Activated T-cell treated with anti-CD3 and anti-CD28 coated beads, Interleukin-2, amount 50 U/mL, for 24 hours (primary cell): ENCODE measurements at regions not wholly inside any gene's neighbourhood (a gene's known extent, or its start where the extent isn't known, plus 50 kb on each side); places are given as distances from the start of the nearest gene placed in this dataset.
"Not testable (repeated sequence)": the region's sequence is repeated elsewhere in the genome, so short reads cannot be mapped to it uniquely, and the experiment has no call there.

ENCODE experiments used
- DNase-seq: peaks from one replicate; pipeline ENCODE4 v3.0.0-alpha.2; 2020
- H3K27ac Mint-ChIP-seq: 2 replicates; pipeline ENCODE4 v1.8.0; 2020; ENCODE audit warnings: mild to moderate bottlenecking, mixed read lengths
- H3K27me3 Mint-ChIP-seq: 2 replicates; pipeline ENCODE4 v1.8.0; 2020; ENCODE audit warnings: mixed read lengths
- H3K36me3 Mint-ChIP-seq: 2 replicates; pipeline ENCODE4 v1.8.0; 2020; ENCODE audit warnings: low read depth, mixed read lengths
- H3K4me1 Mint-ChIP-seq: 2 replicates; pipeline ENCODE4 v1.8.0; 2020; ENCODE audit warnings: low read depth, mixed read lengths
- H3K4me3 Mint-ChIP-seq: 2 replicates; pipeline ENCODE4 v1.8.0; 2020; ENCODE audit warnings: mild to moderate bottlenecking, moderate library complexity, mixed read lengths
- H3K9me3 Mint-ChIP-seq: 2 replicates; pipeline ENCODE4 v1.8.0; 2020; ENCODE audit warnings: mixed read lengths

DNA sequence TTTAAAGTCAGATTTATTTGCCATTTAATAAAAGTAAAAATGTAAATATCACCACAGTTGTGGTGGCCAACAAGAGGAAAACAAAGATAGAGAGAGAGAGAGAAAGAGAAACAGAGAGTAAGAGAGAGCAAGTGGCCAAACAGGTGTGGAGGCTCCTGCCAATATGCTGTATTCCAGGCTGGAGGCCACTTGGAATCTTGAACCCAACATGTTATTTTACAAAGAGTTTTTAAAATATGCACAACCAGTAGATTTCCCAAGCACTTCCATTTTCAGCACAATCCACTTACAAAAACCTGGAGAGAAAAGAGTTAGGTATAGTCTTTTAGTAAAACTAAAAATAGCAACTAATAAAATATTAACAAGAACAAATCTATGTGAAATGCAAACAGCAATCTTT is 1323.1 kb upstream of the CITED2 start:
- no peak overlapping the region for H3K27ac Mint-ChIP-seq

GRCh38 chr6:140684776-140685550 is 1310.5 kb upstream of the CITED2 start:
- no peak overlapping the region for H3K4me3 Mint-ChIP-seq

More for the DNA sequence above, 1323.1 kb upstream of the CITED2 start:
- Mint-ChIP-seq H3K9me3 (no peaks in the 10 kb centered on the region), H3K4me1 (no peaks in the 10 kb centered on the region), H3K27me3 (peaks cover 4% of the 10 kb centered on the region), H3K36me3 (no peaks in the 10 kb centered on the region), H3K4me3 (no peak overlapping the region)
- DNase-seq, result no peak

GRCh38 chr6:140677781-140678528 is 1303.5 kb upstream of the CITED2 start:
- H3K4me3 Mint-ChIP-seq, result no peak overlapping the region
- peaks cover 7% of the 10 kb centered on the region for H3K27me3 Mint-ChIP-seq
- no peak overlapping the region for H3K27ac Mint-ChIP-seq
- H3K4me1 Mint-ChIP-seq, result no peaks in the 10 kb centered on the region
- no peaks in the 10 kb centered on the region for H3K9me3 Mint-ChIP-seq
- DNase-seq, result no peak
- no peaks in the 10 kb centered on the region for H3K36me3 Mint-ChIP-seq

More at GRCh38 chr6:140684776-140685550, 1310.5 kb upstream of the CITED2 start:
- no peak overlapping the region for H3K27ac Mint-ChIP-seq
- no peaks in the 10 kb centered on the region for H3K36me3 Mint-ChIP-seq
- no peaks in the 10 kb centered on the region for H3K4me1 Mint-ChIP-seq
- H3K9me3 Mint-ChIP-seq, result no peaks in the 10 kb centered on the region
- H3K27me3 Mint-ChIP-seq, result no peaks in the 10 kb centered on the region
- no peak for DNase-seq

GRCh38 chr6:140671926-140672325 is 1297.5 kb upstream of the CITED2 start:
- DNase-seq, result no peak
- Mint-ChIP-seq H3K9me3 (no peaks in the 10 kb centered on the region), H3K36me3 (no peaks in the 10 kb centered on the region), H3K27ac (no peak overlapping the region), H3K4me3 (no peak overlapping the region), H3K27me3 (peaks cover 8% of the 10 kb centered on the region), H3K4me1 (peaks cover 5% of the 10 kb centered on the region)

DNA sequence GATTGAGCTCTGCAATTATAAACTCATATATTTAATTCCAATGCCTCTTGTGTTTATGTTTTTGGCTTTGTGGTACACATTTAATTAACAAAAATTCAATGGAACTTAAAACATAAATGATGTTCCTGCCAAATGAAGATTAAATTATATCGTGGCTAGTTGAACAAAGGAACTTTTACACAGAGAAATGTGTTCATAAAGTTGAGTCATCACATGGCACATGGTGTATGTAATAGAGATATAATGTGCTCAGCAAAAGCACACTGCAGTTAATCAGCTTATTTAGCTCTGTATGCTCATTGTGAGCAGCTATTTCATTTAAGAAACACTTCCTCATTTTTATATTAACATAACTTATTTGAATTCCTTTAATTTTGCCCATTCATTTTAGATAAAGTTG is 1295.6 kb upstream of the CITED2 start:
- no peak for DNase-seq
- Mint-ChIP-seq H3K4me1 (peaks cover 5% of the 10 kb centered on the region), H3K36me3 (no peaks in the 10 kb centered on the region), H3K4me3 (no peak overlapping the region), H3K27me3 (peaks cover 8% of the 10 kb centered on the region), H3K9me3 (no peaks in the 10 kb centered on the region), H3K27ac (no peak overlapping the region)

GRCh38 chr6:140669321-140669720 is 1294.9 kb upstream of the CITED2 start:
- H3K9me3 Mint-ChIP-seq, result no peaks in the 10 kb centered on the region
- H3K36me3 Mint-ChIP-seq, result no peaks in the 10 kb centered on the region
- no peak overlapping the region for H3K4me3 Mint-ChIP-seq
- H3K27me3 Mint-ChIP-seq, result peaks cover 8% of the 10 kb centered on the region
- peaks cover 5% of the 10 kb centered on the region for H3K4me1 Mint-ChIP-seq
- no peak overlapping the region for H3K27ac Mint-ChIP-seq
- DNase-seq, result no peak

GRCh38 chr6:140663772-140664171 is 1289.3 kb upstream of the CITED2 start:
- no peaks in the 10 kb centered on the region for H3K36me3 Mint-ChIP-seq
- H3K27me3 Mint-ChIP-seq, result no peaks in the 10 kb centered on the region
- H3K4me3 Mint-ChIP-seq, result no peak overlapping the region
- DNase-seq, result no peak
- H3K4me1 Mint-ChIP-seq, result no peaks in the 10 kb centered on the region
- no peak overlapping the region for H3K27ac Mint-ChIP-seq
- H3K9me3 Mint-ChIP-seq, result no peaks in the 10 kb centered on the region

DNA sequence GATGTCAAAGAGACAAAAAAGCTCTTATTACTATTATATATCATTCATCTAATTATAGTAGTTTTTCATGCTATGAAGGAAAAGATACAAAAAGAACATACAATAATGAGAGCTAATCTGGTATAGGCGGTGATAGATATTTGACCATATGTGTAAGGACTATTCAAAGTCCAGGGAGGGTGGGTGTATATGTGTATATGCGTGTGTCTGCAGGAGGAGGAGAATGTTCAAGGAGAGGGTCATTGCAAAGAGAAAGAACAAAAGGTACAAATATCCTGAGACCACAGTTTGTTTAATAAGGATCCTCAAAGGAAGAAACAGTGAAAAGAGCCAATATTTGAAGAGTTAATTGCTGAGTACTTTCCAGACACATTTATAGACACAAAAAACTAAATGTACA is 1288.6 kb upstream of the CITED2 start:
- H3K27me3 Mint-ChIP-seq, result no peaks in the 10 kb centered on the region
- H3K9me3 Mint-ChIP-seq, result no peaks in the 10 kb centered on the region
- no peak overlapping the region for H3K27ac Mint-ChIP-seq
- no peaks in the 10 kb centered on the region for H3K4me1 Mint-ChIP-seq
- H3K4me3 Mint-ChIP-seq, result no peak overlapping the region
- no peaks in the 10 kb centered on the region for H3K36me3 Mint-ChIP-seq
- DNase-seq, result no peak

GRCh38 chr6:140661691-140662090 is 1287.2 kb upstream of the CITED2 start:
- Mint-ChIP-seq H3K4me1 (no peaks in the 10 kb centered on the region), H3K4me3 (no peak overlapping the region), H3K36me3 (no peaks in the 10 kb centered on the region), H3K27me3 (no peaks in the 10 kb centered on the region), H3K9me3 (no peaks in the 10 kb centered on the region), H3K27ac (no peak overlapping the region)
- no peak for DNase-seq

- Mint-ChIP-seq H3K36me3 (no peaks in the 10 kb centered on the region), H3K27ac (no peak overlapping the region), H3K4me1 (no peaks in the 10 kb centered on the region), H3K4me3 (no peak overlapping the region), H3K9me3 (no peaks in the 10 kb centered on the region), H3K27me3 (no peaks in the 10 kb centered on the region)
- DNase-seq, result no peak
Observed at GRCh38 chr6:140660295-140660694, 1285.8 kb upstream of the CITED2 start.

DNA sequence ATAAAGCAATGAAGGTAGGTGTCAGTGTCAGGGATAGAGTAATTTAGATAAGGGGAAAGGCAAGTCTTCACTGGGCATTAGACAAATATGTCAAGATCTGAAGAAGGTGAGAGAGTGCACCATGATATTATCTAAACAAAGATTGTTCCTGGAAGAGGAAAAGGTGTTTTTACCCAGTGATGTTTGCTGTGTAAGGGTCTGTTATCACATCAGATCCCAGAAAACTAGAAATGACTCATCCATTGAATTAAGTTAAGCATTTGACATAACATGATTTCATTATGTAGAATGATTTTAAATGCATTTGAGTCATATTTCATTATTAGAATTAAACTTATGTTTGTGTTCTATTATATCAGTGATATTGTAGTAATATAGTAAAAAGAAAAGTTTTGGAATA is 1279.5 kb upstream of the CITED2 start:
- Mint-ChIP-seq H3K4me1 (no peaks in the 10 kb centered on the region), H3K36me3 (no peaks in the 10 kb centered on the region), H3K4me3 (no peak overlapping the region), H3K9me3 (no peaks in the 10 kb centered on the region), H3K27me3 (no peaks in the 10 kb centered on the region), H3K27ac (no peak overlapping the region)
- no peak for DNase-seq

DNA sequence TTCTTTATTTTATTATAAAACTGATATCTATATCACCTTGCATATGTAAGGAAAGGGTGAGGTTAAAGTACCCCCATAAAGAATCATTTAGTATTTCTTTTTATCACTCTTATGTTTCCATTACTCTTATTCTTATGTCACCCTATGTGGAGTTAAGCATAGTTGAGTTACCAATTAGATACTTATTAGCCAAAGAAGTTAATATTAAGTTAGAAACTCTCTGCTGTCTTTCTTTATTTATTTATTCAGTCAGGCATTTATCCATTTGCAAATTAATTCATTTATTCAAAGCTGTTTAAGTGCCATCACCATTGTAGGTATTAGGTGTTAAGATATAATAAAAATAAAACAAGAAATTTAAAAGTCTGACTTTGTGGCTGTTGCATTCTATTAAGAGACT is 1279.1 kb upstream of the CITED2 start:
- H3K4me3 Mint-ChIP-seq, result no peak overlapping the region
- no peaks in the 10 kb centered on the region for H3K27me3 Mint-ChIP-seq
- no peak for DNase-seq
- no peaks in the 10 kb centered on the region for H3K36me3 Mint-ChIP-seq
- H3K27ac Mint-ChIP-seq, result no peak overlapping the region
- H3K9me3 Mint-ChIP-seq, result no peaks in the 10 kb centered on the region
- no peaks in the 10 kb centered on the region for H3K4me1 Mint-ChIP-seq

DNA sequence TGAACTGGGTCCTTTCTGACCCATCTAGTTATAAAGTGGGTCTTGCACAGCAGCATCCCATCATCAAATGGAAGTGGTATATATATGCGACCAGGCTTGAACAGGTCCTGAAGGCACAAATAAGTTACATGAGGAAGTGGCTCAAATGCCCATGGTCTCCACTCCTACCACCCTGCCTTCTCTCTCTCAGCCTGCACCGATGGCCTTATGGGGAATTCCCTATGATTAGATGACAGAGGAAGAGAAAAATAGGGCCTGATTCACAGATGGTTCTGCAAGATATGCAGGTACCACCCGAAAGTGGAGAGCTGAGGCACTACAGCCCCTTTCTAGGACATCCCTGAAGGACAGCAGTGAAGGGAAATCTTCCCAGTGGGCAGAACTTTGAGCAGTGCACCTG is 1275.1 kb upstream of the CITED2 start:
- DNase-seq, H3K27ac Mint-ChIP-seq, H3K4me1 Mint-ChIP-seq, H3K36me3 Mint-ChIP-seq, H3K4me3 Mint-ChIP-seq, H3K27me3 Mint-ChIP-seq: not testable (repeated sequence)
- H3K9me3 Mint-ChIP-seq, result peaks cover 17% of the 10 kb centered on the region

GRCh38 chr6:140647322-140647721 is 1272.9 kb upstream of the CITED2 start:
- not testable (repeated sequence) for H3K27me3 Mint-ChIP-seq, DNase-seq, H3K4me1 Mint-ChIP-seq, H3K36me3 Mint-ChIP-seq, H3K27ac Mint-ChIP-seq, H3K4me3 Mint-ChIP-seq
- H3K9me3 Mint-ChIP-seq, result peaks cover 18% of the 10 kb centered on the region

GRCh38 chr6:140644017-140644416 is 1269.6 kb upstream of the CITED2 start:
- H3K27ac Mint-ChIP-seq, result no peak overlapping the region
- H3K27me3 Mint-ChIP-seq, result no peaks in the 10 kb centered on the region
- no peaks in the 10 kb centered on the region for H3K36me3 Mint-ChIP-seq
- H3K4me1 Mint-ChIP-seq, result no peaks in the 10 kb centered on the region
- no peak for DNase-seq
- peaks cover 18% of the 10 kb centered on the region for H3K9me3 Mint-ChIP-seq
- no peak overlapping the region for H3K4me3 Mint-ChIP-seq
